ENCODE measurements at regions not wholly inside any gene's neighbourhood (a gene's known extent, or its start where the extent isn't known, plus 50 kb on each side); places are given as distances from the start of the nearest gene placed in this dataset.
"Not testable (repeated sequence)": the region's sequence is repeated elsewhere in the genome, so short reads cannot be mapped to it uniquely, and the experiment has no call there.

- no peak for DNase-seq (ENCODE audit: low read depth in 3 of 3)
These were observed 136.5 kb upstream of the TNP1 start for GRCh38 chr2:216996279-216996845.

- no peak for DNase-seq (ENCODE audit: low read depth in 3 of 3)
These were observed 134.5 kb upstream of the TNP1 start for GRCh38 chr2:216994353-216994854.

GRCh38 chr2:216992056-216992675 is 132.3 kb upstream of the TNP1 start:
- DNase-seq (ENCODE audit: low read depth in 3 of 3), result no peak

- DNase-seq (ENCODE audit: low read depth in 3 of 3), result no peak
These were observed 131.7 kb upstream of the TNP1 start for GRCh38 chr2:216991563-216991962.

- no peak for DNase-seq (ENCODE audit: low read depth in 3 of 3)
These were observed 129.7 kb upstream of the TNP1 start for GRCh38 chr2:216989340-216990129.

GRCh38 chr2:216987252-216987821 is 127.5 kb upstream of the TNP1 start:
- no peak for DNase-seq (ENCODE audit: low read depth in 3 of 3)

- DNase-seq (ENCODE audit: low read depth in 3 of 3), result no peak
These were observed 125.8 kb upstream of the TNP1 start for GRCh38 chr2:216985658-216986141.

GRCh38 chr2:216984937-216985336 is 125.1 kb upstream of the TNP1 start:
- no peak for DNase-seq (ENCODE audit: low read depth in 3 of 3)

GRCh38 chr2:216981951-216982350 is 122.1 kb upstream of the TNP1 start:
- not testable (repeated sequence) for DNase-seq (ENCODE audit: low read depth in 3 of 3)

- DNase-seq (ENCODE audit: low read depth in 3 of 3), result not testable (repeated sequence)
These were observed 120.6 kb upstream of the TNP1 start for GRCh38 chr2:216980510-216980909.

- DNase-seq (ENCODE audit: low read depth in 3 of 3), result no peak
These were observed 114.7 kb upstream of the TNP1 start for GRCh38 chr2:216974321-216975302.

- DNase-seq (ENCODE audit: low read depth in 3 of 3), result no peak
These were observed 111.7 kb upstream of the TNP1 start for GRCh38 chr2:216971593-216971992.

- no peak for DNase-seq (ENCODE audit: low read depth in 3 of 3)
These were observed 110.6 kb upstream of the TNP1 start for GRCh38 chr2:216970359-216970915.

- DNase-seq (ENCODE audit: low read depth in 3 of 3), result no peak
These were observed 108.0 kb upstream of the TNP1 start for GRCh38 chr2:216967889-216968288.

GRCh38 chr2:216960671-216961268 is 100.9 kb upstream of the TNP1 start:
- no peak for DNase-seq (ENCODE audit: low read depth in 3 of 3)

GRCh38 chr2:216959433-216959832 is 99.6 kb upstream of the TNP1 start:
- DNase-seq (ENCODE audit: low read depth in 3 of 3), result no peak

GRCh38 chr2:216956820-216957493 is 97.1 kb upstream of the TNP1 start:
- no peak for DNase-seq (ENCODE audit: low read depth in 3 of 3)

GRCh38 chr2:216951171-216951570 is 91.3 kb upstream of the TNP1 start:
- no peak for DNase-seq (ENCODE audit: low read depth in 3 of 3)

GRCh38 chr2:216950547-216950946 is 90.7 kb upstream of the TNP1 start:
- DNase-seq (ENCODE audit: low read depth in 3 of 3), result no peak
